ENCODE measurements at regions not wholly inside any gene's neighbourhood (a gene's known extent, or its start where the extent isn't known, plus 50 kb on each side); places are given as distances from the start of the nearest gene placed in this dataset.

DNA sequence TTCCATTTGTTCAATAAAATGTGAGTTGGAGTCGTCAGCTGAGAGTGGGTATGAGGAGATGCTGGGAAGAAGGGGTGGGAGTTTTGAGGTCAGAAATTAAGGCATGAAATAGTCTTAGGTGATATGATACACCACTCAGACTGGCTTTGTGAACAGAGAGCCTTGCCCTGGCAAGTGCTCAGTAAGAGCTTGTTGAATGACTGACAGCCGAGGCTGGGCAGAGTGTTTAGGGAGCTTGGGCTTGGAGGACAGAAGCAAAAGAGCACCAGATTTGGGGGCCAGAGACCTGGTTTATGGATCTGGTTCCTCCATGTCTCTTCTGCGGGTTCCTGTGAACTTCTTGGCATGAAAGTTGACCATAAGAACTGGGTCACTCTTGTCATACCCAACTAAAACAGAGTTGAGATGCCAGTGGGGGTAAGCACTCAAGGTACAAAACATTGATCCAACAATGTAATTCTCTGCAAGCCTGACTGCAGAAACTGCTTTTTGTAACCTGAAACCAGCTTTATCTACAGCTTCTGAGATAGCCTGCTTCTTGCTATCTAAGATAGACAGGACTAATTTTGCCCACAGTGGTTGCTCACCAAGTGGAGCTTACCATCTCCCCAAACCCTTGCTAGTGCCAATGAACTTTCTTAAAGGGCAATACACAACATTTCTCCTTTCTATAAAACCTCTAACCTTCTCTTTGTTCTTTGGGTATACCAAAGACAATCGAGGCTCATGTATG, 126.4 kb downstream of the TENT5C start:
- no peak for TF ChIP-seq POLR2A (IDR thresholded peaks at IDR 0.05)
- no peak for TF ChIP-seq CTCF (IDR thresholded peaks at IDR 0.05)
